ENCODE measurements at regions not wholly inside any gene's neighbourhood (a gene's known extent, or its start where the extent isn't known, plus 50 kb on each side); places are given as distances from the start of the nearest gene placed in this dataset.

DNA sequence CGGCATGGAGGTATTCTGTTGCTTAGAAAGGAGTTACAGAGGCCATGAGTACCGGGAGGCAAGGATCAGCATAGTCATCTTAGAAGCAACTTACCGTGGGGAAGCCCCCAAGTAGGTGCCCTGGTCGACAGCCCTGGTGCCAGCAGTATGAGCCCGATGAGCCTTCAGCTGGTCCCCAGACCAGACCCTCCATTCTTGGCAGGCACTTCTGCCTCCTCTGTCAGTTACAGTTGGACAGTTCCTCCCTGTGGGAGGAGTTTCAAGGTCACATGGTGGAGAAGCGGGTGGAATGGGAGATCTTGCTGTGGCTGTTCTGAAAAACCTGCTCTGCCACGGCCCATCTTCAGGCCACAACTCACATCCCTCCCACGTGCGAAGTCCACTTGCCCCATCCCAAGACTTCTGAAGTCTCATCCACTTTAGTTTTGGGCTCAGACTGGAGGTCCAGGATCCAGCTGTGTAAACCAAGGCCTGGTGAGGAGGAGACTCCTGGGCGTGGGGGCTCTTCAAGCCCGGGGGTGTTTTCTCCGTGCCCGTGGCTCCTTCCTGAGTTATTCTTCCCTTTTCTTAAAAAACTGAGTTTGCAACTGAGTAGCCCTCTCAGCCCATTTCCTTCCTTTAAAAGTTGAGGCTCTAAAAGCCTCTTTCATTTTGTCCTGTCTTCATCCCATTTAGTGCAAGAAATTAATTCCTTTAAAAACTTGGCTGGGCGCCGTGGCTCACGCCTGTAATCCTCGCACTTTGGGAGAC lies 133.5 kb downstream of the SEC14L1 start:
- TF ChIP-seq, protein P1, sequence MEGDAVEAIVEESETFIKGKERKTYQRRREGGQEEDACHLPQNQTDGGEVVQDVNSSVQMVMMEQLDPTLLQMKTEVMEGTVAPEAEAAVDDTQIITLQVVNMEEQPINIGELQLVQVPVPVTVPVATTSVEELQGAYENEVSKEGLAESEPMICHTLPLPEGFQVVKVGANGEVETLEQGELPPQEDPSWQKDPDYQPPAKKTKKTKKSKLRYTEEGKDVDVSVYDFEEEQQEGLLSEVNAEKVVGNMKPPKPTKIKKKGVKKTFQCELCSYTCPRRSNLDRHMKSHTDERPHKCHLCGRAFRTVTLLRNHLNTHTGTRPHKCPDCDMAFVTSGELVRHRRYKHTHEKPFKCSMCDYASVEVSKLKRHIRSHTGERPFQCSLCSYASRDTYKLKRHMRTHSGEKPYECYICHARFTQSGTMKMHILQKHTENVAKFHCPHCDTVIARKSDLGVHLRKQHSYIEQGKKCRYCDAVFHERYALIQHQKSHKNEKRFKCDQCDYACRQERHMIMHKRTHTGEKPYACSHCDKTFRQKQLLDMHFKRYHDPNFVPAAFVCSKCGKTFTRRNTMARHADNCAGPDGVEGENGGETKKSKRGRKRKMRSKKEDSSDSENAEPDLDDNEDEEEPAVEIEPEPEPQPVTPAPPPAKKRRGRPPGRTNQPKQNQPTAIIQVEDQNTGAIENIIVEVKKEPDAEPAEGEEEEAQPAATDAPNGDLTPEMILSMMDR (IDR thresholded peaks at IDR 0.05; ENCODE audit: insufficient read depth, low read length, poor library complexity, severe bottlenecking): no peak
- TF ChIP-seq EZH2phosphoT487 (conservative IDR thresholded peaks at IDR 0.05; ENCODE audit: low read length): no peak
